ENCODE measurements at regions not wholly inside any gene's neighbourhood (a gene's known extent, or its start where the extent isn't known, plus 50 kb on each side); places are given as distances from the start of the nearest gene placed in this dataset.

- no peak for DNase-seq
- Mint-ChIP-seq H3K27ac (no peak overlapping the region), H3K4me3 (no peak overlapping the region), H3K27me3 (peaks cover 24% of the 10 kb centered on the region), H3K9me3 (peaks cover 5 to 12% of the 10 kb centered on the region in 2 donors), H3K4me1 (no peaks in the 10 kb centered on the region)
- ATAC-seq, result no peak
Measured at GRCh38 chr10:130412317-130412716, 276.1 kb downstream of the GLRX3 start.

GRCh38 chr10:130416334-130417150 is 280.4 kb downstream of the GLRX3 start:
- no peak for DNase-seq
- no peak for ATAC-seq
- Mint-ChIP-seq H3K4me3 (no peak overlapping the region), H3K9me3 (peaks cover 5 to 12% of the 10 kb centered on the region in 2 donors), H3K27ac (peak overlapping the region in 1 of 2 donors; percentile 27), H3K27me3 (peaks cover 24% of the 10 kb centered on the region), H3K4me1 (no peaks in the 10 kb centered on the region)

- DNase-seq (no peak), ATAC-seq (no peak)
- peaks cover 5 to 17% of the 10 kb centered on the region in 2 donors for H3K9me3 Mint-ChIP-seq
Measured at GRCh38 chr10:130418731-130419130, 282.5 kb downstream of the GLRX3 start.

DNA sequence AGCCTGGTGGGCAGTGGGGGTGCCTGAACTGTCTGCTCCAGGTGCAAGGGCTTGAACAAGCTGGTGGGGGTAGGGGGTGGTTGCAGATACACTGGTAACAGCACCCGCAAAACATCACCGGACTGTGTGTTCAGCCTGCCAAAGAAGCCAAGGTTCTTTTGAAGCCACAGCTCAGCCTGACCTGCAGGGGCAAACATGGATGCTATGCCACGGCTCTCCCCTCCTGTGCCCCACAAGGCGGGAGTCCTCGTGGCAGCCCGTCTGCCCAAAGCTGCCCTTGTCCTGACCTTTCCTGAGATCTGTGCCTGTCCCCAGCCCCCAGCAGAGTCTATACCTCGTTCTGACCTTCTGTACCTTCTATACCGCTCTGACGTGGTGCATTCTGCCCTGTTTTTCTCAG is 285.7 kb downstream of the GLRX3 start:
- H3K4me3 Mint-ChIP-seq, result no peak overlapping the region
- H3K4me1 Mint-ChIP-seq, result no peaks in the 10 kb centered on the region
- H3K27me3 Mint-ChIP-seq, result peaks cover 19% of the 10 kb centered on the region
- H3K27ac Mint-ChIP-seq, result no peak overlapping the region
- DNase-seq, result no peak
- peaks cover 0 to 7% of the 10 kb centered on the region in 2 donors for H3K9me3 Mint-ChIP-seq
- ATAC-seq, result no peak

More at GRCh38 chr10:130418731-130419130, 282.5 kb downstream of the GLRX3 start:
- Mint-ChIP-seq H3K27ac (no peak overlapping the region), H3K4me3 (no peak overlapping the region), H3K4me1 (no peaks in the 10 kb centered on the region), H3K27me3 (peaks cover 35% of the 10 kb centered on the region)

- DNase-seq (no peak), ATAC-seq (no peak)
- peaks cover 16% of the 10 kb centered on the region for H3K27me3 Mint-ChIP-seq
- no peaks in the 10 kb centered on the region for H3K4me1 Mint-ChIP-seq
- peaks cover 0 to 5% of the 10 kb centered on the region in 2 donors for H3K9me3 Mint-ChIP-seq
- no peak overlapping the region for H3K27ac Mint-ChIP-seq
- no peak overlapping the region for H3K4me3 Mint-ChIP-seq
Measured at GRCh38 chr10:130422366-130423324, 286.5 kb downstream of the GLRX3 start.

GRCh38 chr10:130423455-130424305 is 287.5 kb downstream of the GLRX3 start:
- Mint-ChIP-seq H3K9me3 (peaks cover 0 to 5% of the 10 kb centered on the region in 2 donors), H3K4me1 (no peaks in the 10 kb centered on the region), H3K27me3 (peaks cover 16% of the 10 kb centered on the region), H3K27ac (no peak overlapping the region), H3K4me3 (no peak overlapping the region)
- DNase-seq, result no peak
- no peak for ATAC-seq

DNA sequence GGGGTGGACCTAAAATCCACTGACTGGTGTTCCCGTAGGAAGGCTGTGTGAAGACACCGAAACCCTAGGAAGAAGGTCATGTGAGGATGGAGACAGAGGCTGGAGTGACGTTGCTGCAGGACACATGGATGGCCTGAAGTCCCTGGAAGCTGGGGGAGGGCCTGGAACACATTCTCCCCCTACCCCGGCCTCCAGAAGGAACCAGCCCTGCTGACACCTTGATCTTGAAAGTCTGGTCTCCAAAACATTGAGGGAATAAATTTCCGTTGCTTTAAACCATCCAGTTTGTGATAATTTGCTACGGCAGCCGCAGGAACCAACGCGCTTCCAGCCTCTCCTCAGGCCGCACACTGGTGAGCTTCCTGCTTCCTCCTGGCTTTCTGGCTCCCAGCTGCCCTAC is 288.2 kb downstream of the GLRX3 start:
- H3K9me3 Mint-ChIP-seq, result peaks cover 0 to 5% of the 10 kb centered on the region in 2 donors
- no peak overlapping the region for H3K4me3 Mint-ChIP-seq
- H3K27me3 Mint-ChIP-seq, result peaks cover 16% of the 10 kb centered on the region
- DNase-seq, result no peak
- H3K4me1 Mint-ChIP-seq, result no peaks in the 10 kb centered on the region
- H3K27ac Mint-ChIP-seq, result peak overlapping the region in 1 of 2 donors; percentile 76
- ATAC-seq, result no peak

DNA sequence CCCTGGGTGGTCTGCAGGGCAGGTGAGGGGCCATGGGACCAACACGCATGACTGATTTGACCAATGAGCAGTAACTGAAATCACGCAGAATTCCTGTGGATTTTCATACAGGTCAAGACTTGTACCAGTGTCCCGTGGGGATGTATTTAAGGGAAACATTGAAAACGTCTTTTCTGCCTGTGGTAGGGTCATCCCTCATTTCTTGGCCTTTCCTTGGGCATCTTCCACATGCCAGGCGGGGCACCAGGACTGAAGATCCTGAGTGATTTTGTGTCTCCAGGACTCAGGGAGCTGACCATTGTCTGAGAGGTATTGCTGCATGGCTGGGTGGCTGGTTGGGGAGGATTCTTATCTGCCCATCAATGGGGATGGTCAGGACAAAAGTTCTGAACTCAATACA is 289.0 kb downstream of the GLRX3 start:
- Mint-ChIP-seq H3K27ac (no peak overlapping the region), H3K4me3 (no peak overlapping the region), H3K27me3 (peaks cover 16% of the 10 kb centered on the region), H3K4me1 (no peaks in the 10 kb centered on the region), H3K9me3 (peaks cover 0 to 5% of the 10 kb centered on the region in 2 donors)
- DNase-seq (no peak), ATAC-seq (no peak)

- H3K9me3 Mint-ChIP-seq, result peaks cover 0 to 7% of the 10 kb centered on the region in 2 donors
Measured at GRCh38 chr10:130425881-130426435, 289.8 kb downstream of the GLRX3 start.

DNA sequence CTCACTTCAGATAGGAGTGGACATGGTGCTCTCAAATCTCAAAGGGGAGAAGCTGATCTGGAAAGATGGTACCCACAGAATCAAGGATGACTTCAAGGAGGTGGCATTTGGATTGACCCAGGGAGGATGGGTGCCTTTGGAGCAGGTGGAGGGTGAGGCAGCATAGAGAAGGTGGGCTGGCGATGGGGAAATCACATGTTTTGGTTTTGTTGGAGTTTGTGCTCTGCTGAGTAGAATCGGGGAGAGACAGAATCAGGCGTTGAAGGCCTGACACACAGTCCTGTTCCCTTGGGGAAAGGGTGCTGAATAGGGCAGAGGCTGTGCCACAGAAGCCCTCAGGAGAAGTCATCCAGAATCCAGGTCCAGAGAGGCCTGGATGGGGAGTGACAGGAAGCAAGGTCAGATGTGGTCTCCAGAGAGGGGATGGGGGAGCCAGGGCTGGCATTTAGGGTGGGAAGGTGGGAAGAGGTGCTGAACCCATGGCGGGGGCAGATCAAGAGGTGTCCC is 291.1 kb downstream of the GLRX3 start:
- Mint-ChIP-seq H3K9me3 (peaks cover 0 to 13% of the 10 kb centered on the region in 2 donors), H3K27ac (no peak overlapping the region), H3K27me3 (peaks cover 16% of the 10 kb centered on the region), H3K4me1 (no peaks in the 10 kb centered on the region), H3K4me3 (no peak overlapping the region)
- no peak for DNase-seq
- ATAC-seq, result no peak

More at GRCh38 chr10:130425881-130426435, 289.8 kb downstream of the GLRX3 start:
- Mint-ChIP-seq H3K4me1 (no peaks in the 10 kb centered on the region), H3K4me3 (no peak overlapping the region), H3K27ac (no peak overlapping the region), H3K27me3 (peaks cover 16% of the 10 kb centered on the region)
- DNase-seq (no peak), ATAC-seq (no peak)

DNA sequence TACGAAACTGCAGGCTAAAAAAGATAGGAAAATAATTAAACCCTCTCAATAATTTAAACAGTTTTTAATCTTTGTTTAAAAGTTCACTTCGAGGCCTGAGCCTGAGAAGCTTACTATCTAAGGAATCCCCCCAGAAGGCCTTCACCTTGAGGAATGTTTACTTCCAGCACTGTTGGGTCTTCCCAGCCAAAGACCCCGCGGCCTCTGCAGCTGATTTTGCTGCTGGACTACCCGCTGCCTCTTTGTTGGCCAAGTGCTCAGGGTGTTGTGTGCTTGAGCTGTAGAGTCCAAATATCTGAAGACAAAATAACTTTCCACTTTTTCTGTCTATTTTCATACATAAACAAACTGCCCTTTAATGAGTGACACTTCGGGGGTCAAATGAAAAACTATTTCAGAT is 292.7 kb downstream of the GLRX3 start:
- DNase-seq (no peak), ATAC-seq (no peak)
- peaks cover 4 to 18% of the 10 kb centered on the region in 2 donors for H3K9me3 Mint-ChIP-seq
- H3K4me3 Mint-ChIP-seq, result no peak overlapping the region
- no peak overlapping the region for H3K27ac Mint-ChIP-seq
- H3K27me3 Mint-ChIP-seq, result peaks cover 6% of the 10 kb centered on the region
- no peaks in the 10 kb centered on the region for H3K4me1 Mint-ChIP-seq

- Mint-ChIP-seq H3K4me1 (no peaks in the 10 kb centered on the region), H3K27me3 (no peaks in the 10 kb centered on the region), H3K27ac (no peak overlapping the region), H3K9me3 (peaks cover 4 to 24% of the 10 kb centered on the region in 2 donors), H3K4me3 (no peak overlapping the region)
- ATAC-seq, result no peak
- no peak for DNase-seq
Measured at GRCh38 chr10:130429809-130430208, 293.6 kb downstream of the GLRX3 start.

DNA sequence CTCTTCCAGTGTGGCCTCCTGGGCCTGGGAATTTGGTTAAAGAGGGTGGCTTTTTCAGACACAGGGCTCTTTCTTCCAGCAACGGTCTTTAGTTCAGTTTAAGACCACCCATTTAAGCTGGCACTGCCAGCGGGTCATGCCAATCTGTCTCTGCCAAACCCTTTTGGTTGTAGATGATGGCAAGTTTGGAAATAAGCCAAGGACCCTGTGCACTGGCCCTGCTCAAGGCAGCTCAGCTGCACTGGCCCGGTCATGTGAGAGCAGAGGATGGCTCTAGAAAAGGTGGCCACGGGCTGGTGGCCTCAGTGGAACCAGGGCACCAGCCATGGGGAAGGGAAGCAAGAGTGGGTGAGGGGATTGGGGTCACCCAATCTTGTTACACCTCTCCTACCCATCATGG is 294.1 kb downstream of the GLRX3 start:
- DNase-seq (no peak), ATAC-seq (no peak)
- H3K27me3 Mint-ChIP-seq, result no peaks in the 10 kb centered on the region
- H3K9me3 Mint-ChIP-seq, result peaks cover 4 to 26% of the 10 kb centered on the region in 2 donors
- H3K27ac Mint-ChIP-seq, result no peak overlapping the region
- no peaks in the 10 kb centered on the region for H3K4me1 Mint-ChIP-seq
- no peak overlapping the region for H3K4me3 Mint-ChIP-seq

DNA sequence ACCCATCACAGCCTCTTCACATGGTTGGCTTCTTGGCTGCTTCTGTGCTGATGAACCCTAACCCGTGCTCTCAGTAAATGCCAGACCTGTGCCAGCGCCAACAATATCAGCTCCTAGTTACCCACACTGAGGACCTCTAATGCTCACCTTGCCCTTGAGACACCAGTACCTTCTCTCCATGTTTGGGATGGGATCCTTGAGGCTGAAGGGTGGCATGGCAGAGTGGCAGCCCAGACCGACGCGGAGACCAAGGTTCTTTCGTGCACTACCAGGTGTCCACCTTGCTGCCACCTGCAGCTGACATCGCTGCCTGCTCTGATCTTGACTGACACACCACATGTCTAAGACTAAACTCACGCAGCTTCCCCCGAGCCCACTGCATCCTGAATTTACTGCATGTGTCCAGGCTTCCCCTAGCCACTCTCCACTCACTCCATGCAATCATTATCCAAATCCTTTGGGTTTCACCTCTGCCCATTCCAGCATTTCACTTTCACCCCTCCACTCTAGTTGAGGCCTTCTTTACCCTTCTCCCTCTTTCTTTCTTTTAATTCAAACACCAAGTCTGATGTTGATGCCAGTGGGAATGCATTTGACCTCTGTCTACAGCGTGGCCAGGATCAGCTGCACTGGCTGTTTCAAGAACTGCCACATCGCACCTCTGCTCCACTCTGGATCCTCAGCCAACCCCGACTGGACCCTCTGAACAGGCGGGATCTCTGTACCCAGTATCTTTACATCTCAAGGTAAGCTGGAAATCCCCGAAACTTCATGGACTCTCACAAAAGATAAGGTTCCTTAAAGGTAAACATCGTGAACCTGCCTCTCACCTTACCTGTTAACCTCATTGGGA is 294.9 kb downstream of the GLRX3 start:
- H3K4me3 Mint-ChIP-seq, result no peak overlapping the region
- no peaks in the 10 kb centered on the region for H3K4me1 Mint-ChIP-seq
- H3K9me3 Mint-ChIP-seq, result peaks cover 4 to 26% of the 10 kb centered on the region in 2 donors
- no peak overlapping the region for H3K27ac Mint-ChIP-seq
- no peak for ATAC-seq
- H3K27me3 Mint-ChIP-seq, result no peaks in the 10 kb centered on the region
- no peak for DNase-seq
